H7 (cell line): ENCODE measurements at regions not wholly inside any gene's neighbourhood (a gene's known extent, or its start where the extent isn't known, plus 50 kb on each side); places are given as distances from the start of the nearest gene placed in this dataset.

ENCODE experiments used
- DNase-seq: peaks from one replicate; pipeline ENCODE4 v3.0.0; 2012
- H3K27me3 ChIP-seq: 2 replicates; pipeline ENCODE4 v1.6.0; 2011; ENCODE audit warnings: mild to moderate bottlenecking, low read length; ENCODE audit not compliant: control insufficient read depth, insufficient read depth
- H3K36me3 ChIP-seq: replicated peaks from 2 replicates; pipeline ENCODE4 v1.5.1; 2011; ENCODE audit warnings: low read length; ENCODE audit not compliant: control insufficient read depth, insufficient read depth
- H3K4me3 ChIP-seq: 2 replicates; pipeline ENCODE4 v1.5.1; 2011; ENCODE audit warnings: low read depth, mild to moderate bottlenecking, control low read depth, low read length, moderate library complexity; ENCODE audit not compliant: insufficient read depth

- Histone ChIP-seq H3K36me3 (no peaks in the 10 kb centered on the region), H3K27me3 (no peaks in the 10 kb centered on the region), H3K4me3 (no peak overlapping the region)
- DNase-seq = no peak
These were observed 90.4 kb upstream of the PEG3 start for GRCh38 chr19:56930647-56931535.

DNA sequence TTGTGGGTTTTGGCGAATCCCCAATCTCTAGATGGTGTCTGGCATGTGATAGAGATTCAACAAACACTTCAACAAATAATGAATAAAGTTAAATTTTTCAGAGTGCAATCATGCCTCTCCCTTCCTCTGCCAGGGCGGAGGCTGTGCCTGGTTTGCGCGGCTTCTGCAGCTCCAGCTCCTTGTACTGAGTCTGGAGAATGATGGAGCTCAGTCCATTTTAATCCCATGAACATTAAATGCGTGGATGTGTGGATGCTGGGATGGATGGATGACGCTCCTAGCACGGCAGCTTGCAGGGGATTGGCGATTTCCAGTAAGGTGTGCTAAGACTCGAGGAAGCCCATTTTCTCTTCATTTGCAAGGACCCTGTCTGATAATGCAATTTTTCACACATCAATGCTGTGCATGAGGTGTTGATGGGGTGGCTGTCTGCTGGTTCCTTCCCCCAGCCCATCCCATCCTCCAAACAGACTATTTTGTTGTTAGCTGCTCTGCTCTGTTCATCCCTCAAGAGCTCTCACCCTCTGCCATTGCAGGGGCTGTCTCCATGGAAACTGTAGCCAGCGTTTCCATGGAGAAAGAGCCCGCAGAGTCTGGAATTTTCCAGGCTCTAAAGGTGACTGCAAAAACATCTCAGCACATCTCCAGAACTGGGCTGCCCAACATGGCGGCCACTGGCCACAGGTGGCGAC, 92.6 kb upstream of the PEG3 start:
- no peaks in the 10 kb centered on the region for H3K27me3 ChIP-seq
- H3K4me3 ChIP-seq = no peak overlapping the region
- no peaks in the 10 kb centered on the region for H3K36me3 ChIP-seq
- DNase-seq = no peak

- Histone ChIP-seq H3K4me3 (no peak overlapping the region), H3K36me3 (no peaks in the 10 kb centered on the region), H3K27me3 (no peaks in the 10 kb centered on the region)
- DNase-seq = no peak
These were observed 94.0 kb upstream of the PEG3 start for GRCh38 chr19:56934438-56935090.

- no peak for DNase-seq
- no peaks in the 10 kb centered on the region for H3K27me3 ChIP-seq
- no peak overlapping the region for H3K4me3 ChIP-seq
- H3K36me3 ChIP-seq = no peaks in the 10 kb centered on the region
These were observed 99.4 kb upstream of the PEG3 start for GRCh38 chr19:56939951-56940350.

DNA sequence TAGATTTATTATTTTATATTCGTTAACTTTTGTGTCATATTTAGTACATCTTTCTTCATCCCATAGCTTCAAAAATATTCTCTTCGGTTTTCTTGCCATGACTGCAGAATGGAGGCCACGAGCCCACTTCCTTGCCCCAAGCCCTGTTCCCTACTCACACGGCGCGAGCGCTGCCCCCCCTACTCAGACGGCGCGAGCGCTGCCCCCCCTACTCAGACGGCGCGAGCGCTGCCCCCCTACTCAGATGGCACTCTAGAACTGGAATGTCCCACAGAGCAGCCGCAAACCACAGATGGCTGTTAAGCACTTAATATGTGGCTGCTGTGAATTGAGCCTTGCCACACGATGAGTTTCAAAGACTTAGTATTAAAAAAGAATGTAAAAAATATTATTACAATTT, 102.2 kb upstream of the PEG3 start:
- peak; percentile 66 for DNase-seq
- no peak overlapping the region for H3K4me3 ChIP-seq
- H3K27me3 ChIP-seq = no peaks in the 10 kb centered on the region
- H3K36me3 ChIP-seq = no peaks in the 10 kb centered on the region

GRCh38 chr19:56946159-56946558, 105.6 kb upstream of the PEG3 start:
- no peak for DNase-seq
- H3K4me3 ChIP-seq = no peak overlapping the region
- no peaks in the 10 kb centered on the region for H3K36me3 ChIP-seq
- no peaks in the 10 kb centered on the region for H3K27me3 ChIP-seq

GRCh38 chr19:56947206-56947605, 106.7 kb upstream of the PEG3 start:
- no peak for DNase-seq
- H3K27me3 ChIP-seq = no peaks in the 10 kb centered on the region
- no peak overlapping the region for H3K4me3 ChIP-seq
- H3K36me3 ChIP-seq = no peaks in the 10 kb centered on the region

- no peaks in the 10 kb centered on the region for H3K27me3 ChIP-seq
- H3K4me3 ChIP-seq = no peak overlapping the region
- H3K36me3 ChIP-seq = no peaks in the 10 kb centered on the region
- DNase-seq = no peak
These were observed 109.1 kb upstream of the PEG3 start for GRCh38 chr19:56949626-56950025.

- Histone ChIP-seq H3K36me3 (no peaks in the 10 kb centered on the region), H3K4me3 (no peak overlapping the region), H3K27me3 (no peaks in the 10 kb centered on the region)
- no peak for DNase-seq
These were observed 111.1 kb upstream of the PEG3 start for GRCh38 chr19:56951672-56952071.

DNA sequence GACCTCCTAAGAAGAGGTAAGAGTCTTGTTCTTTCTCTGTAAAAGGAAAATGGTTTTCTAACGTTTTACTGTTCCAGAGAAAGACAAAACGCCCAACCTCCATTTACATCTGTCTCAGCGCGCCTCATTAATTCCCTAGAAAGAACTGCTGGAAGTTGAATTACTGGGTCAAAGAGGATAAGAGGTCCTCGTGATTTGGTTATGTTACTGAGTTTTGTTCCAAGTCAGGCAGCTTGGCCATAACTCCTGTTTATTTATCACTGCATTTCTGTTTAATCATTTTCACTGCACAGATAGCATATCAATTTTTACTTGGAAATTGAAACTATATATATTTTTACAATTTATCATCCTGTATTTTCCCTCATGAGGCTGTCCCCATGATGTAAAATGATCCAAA, 112.9 kb upstream of the PEG3 start:
- no peaks in the 10 kb centered on the region for H3K36me3 ChIP-seq
- DNase-seq = no peak
- no peak overlapping the region for H3K4me3 ChIP-seq
- H3K27me3 ChIP-seq = no peaks in the 10 kb centered on the region

GRCh38 chr19:56955637-56956216, 115.2 kb upstream of the PEG3 start:
- no peak for DNase-seq
- Histone ChIP-seq H3K27me3 (no peaks in the 10 kb centered on the region), H3K36me3 (no peaks in the 10 kb centered on the region), H3K4me3 (no peak overlapping the region)

DNA sequence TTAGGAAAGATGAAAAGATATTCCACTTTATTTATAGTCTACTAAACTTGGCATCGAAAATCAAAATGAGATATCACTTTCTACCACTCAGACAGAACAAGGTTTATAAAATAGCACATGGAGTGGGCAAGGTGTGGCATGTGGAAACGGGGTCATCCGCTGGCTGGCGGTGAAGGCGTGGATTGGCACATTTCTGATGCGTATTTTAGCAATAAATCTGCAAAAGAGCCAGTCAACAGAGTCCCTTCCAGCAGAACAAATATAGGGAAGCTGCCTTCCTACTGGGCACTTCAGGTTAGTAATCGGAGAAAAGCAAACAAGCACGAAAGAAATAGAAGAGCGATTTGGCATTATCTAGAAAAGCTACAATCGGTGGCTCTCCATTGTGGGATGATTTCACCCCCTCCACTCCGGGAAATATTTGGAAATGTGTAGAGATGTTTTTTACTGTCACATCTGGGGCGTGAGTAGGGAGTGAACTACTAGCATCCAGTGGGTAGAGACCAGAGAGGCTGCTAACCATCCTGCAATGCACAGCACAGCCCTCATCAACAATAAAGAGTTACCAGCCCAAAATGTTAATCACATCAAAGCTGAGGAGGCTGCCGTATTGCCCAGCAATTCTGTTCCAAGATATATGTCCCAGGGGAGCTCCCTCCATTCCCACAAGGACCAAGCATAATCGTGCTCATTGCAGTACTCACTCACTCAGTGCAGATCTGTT, 116.1 kb upstream of the PEG3 start:
- Histone ChIP-seq H3K36me3 (no peaks in the 10 kb centered on the region), H3K27me3 (no peaks in the 10 kb centered on the region), H3K4me3 (no peak overlapping the region)
- no peak for DNase-seq

- H3K27me3 ChIP-seq = no peaks in the 10 kb centered on the region
- H3K4me3 ChIP-seq = no peak overlapping the region
- no peak for DNase-seq
- H3K36me3 ChIP-seq = no peaks in the 10 kb centered on the region
These were observed 118.7 kb upstream of the PEG3 start for GRCh38 chr19:56959205-56959604.

DNA sequence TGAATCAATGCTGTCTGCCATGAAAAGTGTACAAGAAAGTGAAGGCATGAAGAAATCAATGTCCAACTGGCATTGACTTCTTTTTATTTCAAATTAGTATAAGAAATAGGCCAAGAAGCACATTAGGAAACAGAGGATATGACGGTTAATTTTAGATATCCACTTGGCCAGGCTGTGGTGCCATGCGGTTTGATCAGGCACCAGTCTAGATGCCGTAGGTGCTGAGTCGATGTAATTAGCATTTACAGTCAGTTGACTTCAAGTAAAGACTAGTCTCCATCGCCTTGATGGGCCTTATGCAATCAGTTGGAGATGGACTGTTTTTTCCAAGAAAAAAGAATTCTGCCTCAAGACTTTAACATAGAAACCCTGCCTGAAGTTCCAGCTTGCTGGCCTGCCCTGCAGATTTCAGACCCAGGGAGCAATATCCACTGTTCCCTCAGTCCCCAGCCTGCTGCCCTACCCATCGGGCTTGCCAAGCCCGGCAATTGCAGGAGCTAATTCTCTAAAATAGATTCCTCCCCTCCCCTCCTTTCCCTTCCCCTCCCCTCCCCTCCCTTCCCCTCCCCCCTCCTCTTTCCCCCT, 120.5 kb upstream of the PEG3 start:
- H3K27me3 ChIP-seq = no peaks in the 10 kb centered on the region
- H3K36me3 ChIP-seq = no peaks in the 10 kb centered on the region
- H3K4me3 ChIP-seq = no peak overlapping the region
- no peak for DNase-seq
